GM23338 (cell line): ENCODE measurements at regions not wholly inside any gene's neighbourhood (a gene's known extent, or its start where the extent isn't known, plus 50 kb on each side); places are given as distances from the start of the nearest gene placed in this dataset.

Experiments used
- ATAC-seq: fragments of 200-7000 bp; cut with Tn5 transposase; 3 replicates; pipeline ENCODE4 v1.9.1; 2020
- DNase-seq: peaks from one replicate; pipeline ENCODE4 v3.0.0-alpha.2; 2015; ENCODE audit warnings: low spot score
- H2AFZ ChIP-seq: fragments of 200-600 bp; sonication (generic); 2 replicates; pipeline ENCODE4 v1.8.0; 2016; ENCODE audit warnings: antibody characterized with exemption, mild to moderate bottlenecking, moderate library complexity
- H3F3A ChIP-seq: fragments of 200-600 bp; sonication (generic); replicated peaks from 2 replicates; pipeline ENCODE4 v1.8.0; 2017; ENCODE audit warnings: antibody characterized with exemption, mixed run types, low read depth
- H3K27ac ChIP-seq: fragments of 200-600 bp; sonication (generic); 2 replicates; pipeline ENCODE4 v1.6.1; 2016; ENCODE audit warnings: low read depth
- H3K27me3 ChIP-seq: fragments of 200-600 bp; sonication (generic); 2 replicates; pipeline ENCODE4 v1.8.0; 2016; ENCODE audit warnings: mild to moderate bottlenecking, mixed run types, moderate library complexity; ENCODE audit not compliant: insufficient read depth
- H3K36me3 ChIP-seq: fragments of 200-600 bp; sonication (generic); 2 replicates; pipeline ENCODE4 v1.8.0; 2016; ENCODE audit warnings: mild to moderate bottlenecking; ENCODE audit not compliant: insufficient read depth
- H3K4me1 ChIP-seq: fragments of 200-600 bp; sonication (generic); 2 replicates; pipeline ENCODE4 v1.8.0; 2016; ENCODE audit warnings: mild to moderate bottlenecking, moderate library complexity; ENCODE audit not compliant: insufficient read depth
- H3K4me2 ChIP-seq: fragments of 200-600 bp; sonication (generic); 2 replicates; pipeline ENCODE4 v1.7.1; 2017; ENCODE audit warnings: mixed run types
- H3K4me3 ChIP-seq: fragments of 200-600 bp; sonication (generic); 2 replicates; pipeline ENCODE4 v1.6.1; 2016; ENCODE audit warnings: mixed run types
- H3K79me2 ChIP-seq: fragments of 200-600 bp; sonication (generic); replicated peaks from 2 replicates; pipeline ENCODE4 v1.8.0; 2017; ENCODE audit warnings: mild to moderate bottlenecking; ENCODE audit not compliant: insufficient read depth
- H3K9me2 ChIP-seq: fragments of 200-600 bp; sonication (generic); 2 replicates; pipeline ENCODE4 v1.8.0; 2017; ENCODE audit not compliant: insufficient read depth
- H4K20me1 ChIP-seq: fragments of 200-600 bp; sonication (generic); replicated peaks from 2 replicates; pipeline ENCODE4 v1.8.0; 2017; ENCODE audit warnings: mild to moderate bottlenecking; ENCODE audit not compliant: insufficient read depth
- H3K27ac Mint-ChIP-seq: 2 replicates; pipeline ENCODE4 v1.8.0; 2020; ENCODE audit warnings: inconsistent platforms, mild to moderate bottlenecking, moderate library complexity, mixed read lengths
- H3K27me3 Mint-ChIP-seq: 3 replicates; pipeline ENCODE4 v1.8.0; 2022; ENCODE audit warnings: low read depth, mild to moderate bottlenecking, moderate library complexity, mixed read lengths, inconsistent platforms; ENCODE audit not compliant: insufficient read depth, poor library complexity
- H3K36me3 Mint-ChIP-seq: 3 replicates; pipeline ENCODE4 v1.8.0; 2021; ENCODE audit warnings: low read depth, mild to moderate bottlenecking, inconsistent platforms, moderate library complexity, mixed read lengths
- H3K4me1 Mint-ChIP-seq: 3 replicates; pipeline ENCODE4 v1.8.0; 2020; ENCODE audit warnings: mild to moderate bottlenecking, inconsistent platforms, mixed read lengths
- H3K4me3 Mint-ChIP-seq: 3 replicates; pipeline ENCODE4 v1.8.0; 2021; ENCODE audit warnings: moderate library complexity, mild to moderate bottlenecking, inconsistent platforms, mixed read lengths
- H3K9me3 Mint-ChIP-seq: 3 replicates; pipeline ENCODE4 v1.8.0; 2020; ENCODE audit warnings: moderate library complexity, mild to moderate bottlenecking, inconsistent platforms, mixed read lengths
- CREB1 ChIP-seq: fragments of 250-450 bp; sonication (Bioruptor Pico); IDR thresholded peaks from 2 replicates; pipeline ENCODE4 v1.5.0; 2020; ENCODE audit warnings: low read depth, mild to moderate bottlenecking, moderate library complexity
- EZH2 ChIP-seq: fragments of 200-600 bp; sonication (generic); IDR thresholded peaks from one replicate; pipeline ENCODE4 v1.8.0; 2017; ENCODE audit warnings: antibody characterized with exemption, mild to moderate bottlenecking, low read depth; ENCODE audit not compliant: unreplicated experiment
- EZH2phosphoT487 ChIP-seq: fragments of 200-600 bp; sonication (generic); IDR thresholded peaks from one replicate; pipeline ENCODE4 v1.8.1; 2018; ENCODE audit warnings: antibody characterized with exemption; ENCODE audit not compliant: unreplicated experiment
- JUNB ChIP-seq: IDR thresholded peaks from one replicate; pipeline ENCODE4 v1.6.1; 2016; ENCODE audit warnings: antibody characterized with exemption; ENCODE audit not compliant: unreplicated experiment
- NANOG ChIP-seq: IDR thresholded peaks from 2 replicates; pipeline ENCODE4 v1.6.1; 2016; ENCODE audit warnings: antibody characterized with exemption, borderline replicate concordance
- POLR2AphosphoS5 ChIP-seq: IDR thresholded peaks from 2 replicates; pipeline ENCODE4 v1.6.1; 2016; ENCODE audit warnings: antibody characterized with exemption, low read depth
- STAT1 ChIP-seq: IDR thresholded peaks from one replicate; pipeline ENCODE4 v1.6.1; 2016; ENCODE audit warnings: antibody characterized with exemption; ENCODE audit not compliant: unreplicated experiment
- ZNF114 ChIP-seq: fragments of 250-450 bp; sonication (Bioruptor Pico); IDR thresholded peaks from 2 replicates; pipeline ENCODE4 v1.5.0; 2020; ENCODE audit warnings: mild to moderate bottlenecking, moderate library complexity
- ZNF331 ChIP-seq: fragments of 250-450 bp; sonication (Bioruptor Pico); IDR thresholded peaks from 2 replicates; pipeline ENCODE4 v1.5.0; 2020; ENCODE audit warnings: low read depth, mild to moderate bottlenecking, moderate library complexity
- TF ChIP-seq, protein P1 (sequence below): IDR thresholded peaks from 2 replicates; pipeline ENCODE4 v1.6.1; 2016; ENCODE audit warnings: antibody characterized with exemption
- TF ChIP-seq, protein P2 (sequence below): fragments of 250-450 bp; sonication (Bioruptor Pico); IDR thresholded peaks from 2 replicates; pipeline ENCODE4 v1.5.0; 2020; ENCODE audit warnings: mild to moderate bottlenecking, moderate library complexity
- TF ChIP-seq, protein P3 (sequence below), 2 experiments: fragments of 200-600 bp in 1 of 2; sonication (generic) in 1 of 2; conservative IDR thresholded peaks; 2 replicates each; pipeline versions ENCODE4 v1.5.1 to v1.6.1; 2016 to 2017; ENCODE audit warnings: antibody characterized with exemption in 2 of 2, low read depth in 2 of 2, mild to moderate bottlenecking in 2 of 2, moderate library complexity in 1 of 2
- TF ChIP-seq, protein P4 (sequence below): IDR thresholded peaks from one replicate; pipeline ENCODE4 v1.6.1; 2018; ENCODE audit warnings: antibody characterized with exemption; ENCODE audit not compliant: unreplicated experiment

DNA sequence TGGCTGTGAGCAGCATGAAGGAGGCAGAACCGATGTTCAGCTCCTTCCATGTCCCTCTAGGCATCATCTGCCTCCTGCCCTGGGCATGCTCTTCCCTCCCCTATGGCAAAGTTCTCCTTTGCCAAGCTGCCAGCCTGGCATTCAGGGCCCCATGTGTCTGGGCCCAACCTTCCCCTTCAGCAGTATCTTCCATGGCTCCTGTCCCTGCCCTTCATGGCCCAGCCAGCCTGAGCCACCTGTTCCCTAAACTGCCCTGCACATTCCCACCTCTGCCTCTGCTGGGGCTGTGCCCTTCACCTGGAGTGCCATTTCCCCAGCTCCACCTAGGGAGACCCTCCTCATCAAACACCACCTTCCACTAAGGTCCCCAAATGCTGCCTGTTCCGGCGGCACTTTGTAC, 74.0 kb upstream of the TCL1A start:
- Histone ChIP-seq H3K4me3 (no peak overlapping the region), H3K27me3 (no peaks in the 10 kb centered on the region), H2AFZ (no peak overlapping the region), H3K4me2 (no peak overlapping the region), H3K36me3 (no peaks in the 10 kb centered on the region), H4K20me1 (no peaks in the 10 kb centered on the region), H3F3A (no peaks in the 10 kb centered on the region), H3K4me1 (no peaks in the 10 kb centered on the region), H3K9me2 (0 out of 2 replicates have a peak, but pooled peaks cover 6% of the 10 kb centered on the region), H3K27ac (no peak overlapping the region), H3K79me2 (no peaks in the 10 kb centered on the region)
- no peak for ATAC-seq
- Mint-ChIP-seq H3K27me3 (peaks cover 12% of the 10 kb centered on the region), H3K9me3 (no peaks in the 10 kb centered on the region), H3K36me3 (no peaks in the 10 kb centered on the region), H3K27ac (no peak overlapping the region), H3K4me3 (no peak overlapping the region), H3K4me1 (peaks cover 9% of the 10 kb centered on the region)
- TF ChIP-seq, protein P1, sequence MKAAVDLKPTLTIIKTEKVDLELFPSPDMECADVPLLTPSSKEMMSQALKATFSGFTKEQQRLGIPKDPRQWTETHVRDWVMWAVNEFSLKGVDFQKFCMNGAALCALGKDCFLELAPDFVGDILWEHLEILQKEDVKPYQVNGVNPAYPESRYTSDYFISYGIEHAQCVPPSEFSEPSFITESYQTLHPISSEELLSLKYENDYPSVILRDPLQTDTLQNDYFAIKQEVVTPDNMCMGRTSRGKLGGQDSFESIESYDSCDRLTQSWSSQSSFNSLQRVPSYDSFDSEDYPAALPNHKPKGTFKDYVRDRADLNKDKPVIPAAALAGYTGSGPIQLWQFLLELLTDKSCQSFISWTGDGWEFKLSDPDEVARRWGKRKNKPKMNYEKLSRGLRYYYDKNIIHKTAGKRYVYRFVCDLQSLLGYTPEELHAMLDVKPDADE = no peak
- TF ChIP-seq, protein P2, sequence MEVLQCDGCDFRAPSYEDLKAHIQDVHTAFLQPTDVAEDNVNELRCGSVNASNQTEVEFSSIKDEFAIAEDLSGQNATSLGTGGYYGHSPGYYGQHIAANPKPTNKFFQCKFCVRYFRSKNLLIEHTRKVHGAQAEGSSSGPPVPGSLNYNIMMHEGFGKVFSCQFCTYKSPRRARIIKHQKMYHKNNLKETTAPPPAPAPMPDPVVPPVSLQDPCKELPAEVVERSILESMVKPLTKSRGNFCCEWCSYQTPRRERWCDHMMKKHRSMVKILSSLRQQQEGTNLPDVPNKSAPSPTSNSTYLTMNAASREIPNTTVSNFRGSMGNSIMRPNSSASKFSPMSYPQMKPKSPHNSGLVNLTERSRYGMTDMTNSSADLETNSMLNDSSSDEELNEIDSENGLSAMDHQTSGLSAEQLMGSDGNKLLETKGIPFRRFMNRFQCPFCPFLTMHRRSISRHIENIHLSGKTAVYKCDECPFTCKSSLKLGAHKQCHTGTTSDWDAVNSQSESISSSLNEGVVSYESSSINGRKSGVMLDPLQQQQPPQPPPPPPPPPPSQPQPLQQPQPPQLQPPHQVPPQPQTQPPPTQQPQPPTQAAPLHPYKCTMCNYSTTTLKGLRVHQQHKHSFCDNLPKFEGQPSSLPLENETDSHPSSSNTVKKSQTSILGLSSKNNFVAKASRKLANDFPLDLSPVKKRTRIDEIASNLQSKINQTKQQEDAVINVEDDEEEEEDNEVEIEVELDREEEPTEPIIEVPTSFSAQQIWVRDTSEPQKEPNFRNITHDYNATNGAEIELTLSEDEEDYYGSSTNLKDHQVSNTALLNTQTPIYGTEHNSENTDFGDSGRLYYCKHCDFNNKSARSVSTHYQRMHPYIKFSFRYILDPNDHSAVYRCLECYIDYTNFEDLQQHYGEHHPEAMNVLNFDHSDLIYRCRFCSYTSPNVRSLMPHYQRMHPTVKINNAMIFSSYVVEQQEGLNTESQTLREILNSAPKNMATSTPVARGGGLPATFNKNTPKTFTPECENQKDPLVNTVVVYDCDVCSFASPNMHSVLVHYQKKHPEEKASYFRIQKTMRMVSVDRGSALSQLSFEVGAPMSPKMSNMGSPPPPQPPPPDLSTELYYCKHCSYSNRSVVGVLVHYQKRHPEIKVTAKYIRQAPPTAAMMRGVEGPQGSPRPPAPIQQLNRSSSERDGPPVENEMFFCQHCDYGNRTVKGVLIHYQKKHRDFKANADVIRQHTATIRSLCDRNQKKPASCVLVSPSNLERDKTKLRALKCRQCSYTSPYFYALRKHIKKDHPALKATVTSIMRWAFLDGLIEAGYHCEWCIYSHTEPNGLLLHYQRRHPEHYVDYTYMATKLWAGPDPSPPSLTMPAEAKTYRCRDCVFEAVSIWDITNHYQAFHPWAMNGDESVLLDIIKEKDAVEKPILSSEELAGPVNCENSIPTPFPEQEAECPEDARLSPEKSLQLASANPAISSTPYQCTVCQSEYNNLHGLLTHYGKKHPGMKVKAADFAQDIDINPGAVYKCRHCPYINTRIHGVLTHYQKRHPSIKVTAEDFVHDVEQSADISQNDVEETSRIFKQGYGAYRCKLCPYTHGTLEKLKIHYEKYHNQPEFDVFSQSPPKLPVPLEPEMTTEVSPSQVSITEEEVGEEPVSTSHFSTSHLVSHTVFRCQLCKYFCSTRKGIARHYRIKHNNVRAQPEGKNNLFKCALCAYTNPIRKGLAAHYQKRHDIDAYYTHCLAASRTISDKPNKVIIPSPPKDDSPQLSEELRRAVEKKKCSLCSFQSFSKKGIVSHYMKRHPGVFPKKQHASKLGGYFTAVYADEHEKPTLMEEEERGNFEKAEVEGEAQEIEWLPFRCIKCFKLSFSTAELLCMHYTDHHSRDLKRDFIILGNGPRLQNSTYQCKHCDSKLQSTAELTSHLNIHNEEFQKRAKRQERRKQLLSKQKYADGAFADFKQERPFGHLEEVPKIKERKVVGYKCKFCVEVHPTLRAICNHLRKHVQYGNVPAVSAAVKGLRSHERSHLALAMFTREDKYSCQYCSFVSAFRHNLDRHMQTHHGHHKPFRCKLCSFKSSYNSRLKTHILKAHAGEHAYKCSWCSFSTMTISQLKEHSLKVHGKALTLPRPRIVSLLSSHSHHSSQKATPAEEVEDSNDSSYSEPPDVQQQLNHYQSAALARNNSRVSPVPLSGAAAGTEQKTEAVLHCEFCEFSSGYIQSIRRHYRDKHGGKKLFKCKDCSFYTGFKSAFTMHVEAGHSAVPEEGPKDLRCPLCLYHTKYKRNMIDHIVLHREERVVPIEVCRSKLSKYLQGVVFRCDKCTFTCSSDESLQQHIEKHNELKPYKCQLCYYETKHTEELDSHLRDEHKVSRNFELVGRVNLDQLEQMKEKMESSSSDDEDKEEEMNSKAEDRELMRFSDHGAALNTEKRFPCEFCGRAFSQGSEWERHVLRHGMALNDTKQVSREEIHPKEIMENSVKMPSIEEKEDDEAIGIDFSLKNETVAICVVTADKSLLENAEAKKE = no peak
- TF ChIP-seq STAT1 (no peak), EZH2phosphoT487 (no peak), NANOG (no peak), JUNB (no peak), CREB1 (CRISPR knock-in tag) (no peak), EZH2 (no peak), ZNF331 (no peak), ZNF114 (no peak), POLR2AphosphoS5 (no peak)
- TF ChIP-seq, protein P3, sequence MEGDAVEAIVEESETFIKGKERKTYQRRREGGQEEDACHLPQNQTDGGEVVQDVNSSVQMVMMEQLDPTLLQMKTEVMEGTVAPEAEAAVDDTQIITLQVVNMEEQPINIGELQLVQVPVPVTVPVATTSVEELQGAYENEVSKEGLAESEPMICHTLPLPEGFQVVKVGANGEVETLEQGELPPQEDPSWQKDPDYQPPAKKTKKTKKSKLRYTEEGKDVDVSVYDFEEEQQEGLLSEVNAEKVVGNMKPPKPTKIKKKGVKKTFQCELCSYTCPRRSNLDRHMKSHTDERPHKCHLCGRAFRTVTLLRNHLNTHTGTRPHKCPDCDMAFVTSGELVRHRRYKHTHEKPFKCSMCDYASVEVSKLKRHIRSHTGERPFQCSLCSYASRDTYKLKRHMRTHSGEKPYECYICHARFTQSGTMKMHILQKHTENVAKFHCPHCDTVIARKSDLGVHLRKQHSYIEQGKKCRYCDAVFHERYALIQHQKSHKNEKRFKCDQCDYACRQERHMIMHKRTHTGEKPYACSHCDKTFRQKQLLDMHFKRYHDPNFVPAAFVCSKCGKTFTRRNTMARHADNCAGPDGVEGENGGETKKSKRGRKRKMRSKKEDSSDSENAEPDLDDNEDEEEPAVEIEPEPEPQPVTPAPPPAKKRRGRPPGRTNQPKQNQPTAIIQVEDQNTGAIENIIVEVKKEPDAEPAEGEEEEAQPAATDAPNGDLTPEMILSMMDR (conservative IDR thresholded peaks at IDR 0.05; ENCODE audit: low read depth in 2 of 2) = no peak
- TF ChIP-seq, protein P4, sequence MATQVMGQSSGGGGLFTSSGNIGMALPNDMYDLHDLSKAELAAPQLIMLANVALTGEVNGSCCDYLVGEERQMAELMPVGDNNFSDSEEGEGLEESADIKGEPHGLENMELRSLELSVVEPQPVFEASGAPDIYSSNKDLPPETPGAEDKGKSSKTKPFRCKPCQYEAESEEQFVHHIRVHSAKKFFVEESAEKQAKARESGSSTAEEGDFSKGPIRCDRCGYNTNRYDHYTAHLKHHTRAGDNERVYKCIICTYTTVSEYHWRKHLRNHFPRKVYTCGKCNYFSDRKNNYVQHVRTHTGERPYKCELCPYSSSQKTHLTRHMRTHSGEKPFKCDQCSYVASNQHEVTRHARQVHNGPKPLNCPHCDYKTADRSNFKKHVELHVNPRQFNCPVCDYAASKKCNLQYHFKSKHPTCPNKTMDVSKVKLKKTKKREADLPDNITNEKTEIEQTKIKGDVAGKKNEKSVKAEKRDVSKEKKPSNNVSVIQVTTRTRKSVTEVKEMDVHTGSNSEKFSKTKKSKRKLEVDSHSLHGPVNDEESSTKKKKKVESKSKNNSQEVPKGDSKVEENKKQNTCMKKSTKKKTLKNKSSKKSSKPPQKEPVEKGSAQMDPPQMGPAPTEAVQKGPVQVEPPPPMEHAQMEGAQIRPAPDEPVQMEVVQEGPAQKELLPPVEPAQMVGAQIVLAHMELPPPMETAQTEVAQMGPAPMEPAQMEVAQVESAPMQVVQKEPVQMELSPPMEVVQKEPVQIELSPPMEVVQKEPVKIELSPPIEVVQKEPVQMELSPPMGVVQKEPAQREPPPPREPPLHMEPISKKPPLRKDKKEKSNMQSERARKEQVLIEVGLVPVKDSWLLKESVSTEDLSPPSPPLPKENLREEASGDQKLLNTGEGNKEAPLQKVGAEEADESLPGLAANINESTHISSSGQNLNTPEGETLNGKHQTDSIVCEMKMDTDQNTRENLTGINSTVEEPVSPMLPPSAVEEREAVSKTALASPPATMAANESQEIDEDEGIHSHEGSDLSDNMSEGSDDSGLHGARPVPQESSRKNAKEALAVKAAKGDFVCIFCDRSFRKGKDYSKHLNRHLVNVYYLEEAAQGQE = no peak
- no peak for DNase-seq
